ENCODE measurements at regions not wholly inside any gene's neighbourhood (a gene's known extent, or its start where the extent isn't known, plus 50 kb on each side); places are given as distances from the start of the nearest gene placed in this dataset.
"Not testable (repeated sequence)": the region's sequence is repeated elsewhere in the genome, so short reads cannot be mapped to it uniquely, and the experiment has no call there.

GRCh38 chr12:107366322-107366721, 273.0 kb upstream of the CRY1 start:
- DNase-seq (ENCODE audit: extremely low read depth, low read depth, low spot score): no peak

GRCh38 chr12:107368586-107368985, 275.2 kb upstream of the CRY1 start:
- no peak for DNase-seq (ENCODE audit: extremely low read depth, low read depth, low spot score)

DNA sequence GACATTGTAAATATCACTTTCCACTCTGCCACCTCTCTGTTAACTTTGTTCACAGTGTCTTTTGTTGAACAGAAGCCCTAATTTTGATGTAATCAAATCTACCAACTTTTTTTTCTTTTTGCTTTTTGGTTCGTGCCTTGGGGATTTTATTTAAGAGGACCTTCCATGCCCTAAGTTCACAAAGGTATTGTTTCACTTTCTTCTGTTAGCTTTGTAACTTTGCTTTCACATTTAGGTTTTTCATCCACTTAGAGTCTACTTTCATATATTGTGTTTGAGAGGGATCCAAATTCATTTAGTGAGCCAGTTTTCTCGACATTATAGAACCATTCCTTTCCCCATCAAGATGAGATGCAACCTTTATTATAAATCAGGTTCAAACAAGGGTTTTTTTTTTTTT, 275.7 kb upstream of the CRY1 start:
- no peak for DNase-seq (ENCODE audit: extremely low read depth, low read depth, low spot score)

DNA sequence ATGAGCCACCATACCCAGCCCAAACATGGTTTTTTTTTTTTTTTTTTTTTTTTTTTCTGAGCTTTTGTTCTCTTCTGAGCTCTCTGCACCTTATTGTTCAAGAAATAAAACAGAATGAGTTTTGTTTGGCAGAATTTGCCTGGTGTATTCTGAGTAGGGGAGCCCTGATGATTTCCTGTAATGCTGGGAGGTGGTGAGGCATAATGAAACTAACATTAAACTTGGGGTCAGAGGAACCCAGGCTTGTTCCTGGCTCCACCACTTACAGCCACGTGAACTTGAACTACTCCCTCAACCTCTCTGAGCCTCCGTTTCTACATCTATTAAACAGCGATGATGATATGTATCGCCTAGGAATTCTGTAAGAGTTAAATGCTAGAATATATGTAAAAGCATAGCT, 276.3 kb upstream of the CRY1 start:
- DNase-seq (ENCODE audit: extremely low read depth, low read depth, low spot score): no peak

GRCh38 chr12:107372229-107372658, 278.9 kb upstream of the CRY1 start:
- DNase-seq (ENCODE audit: extremely low read depth, low read depth, low spot score): no peak

- DNase-seq (ENCODE audit: extremely low read depth, low read depth, low spot score): no peak
Observed at GRCh38 chr12:107373238-107373809, 280.0 kb upstream of the CRY1 start.

DNA sequence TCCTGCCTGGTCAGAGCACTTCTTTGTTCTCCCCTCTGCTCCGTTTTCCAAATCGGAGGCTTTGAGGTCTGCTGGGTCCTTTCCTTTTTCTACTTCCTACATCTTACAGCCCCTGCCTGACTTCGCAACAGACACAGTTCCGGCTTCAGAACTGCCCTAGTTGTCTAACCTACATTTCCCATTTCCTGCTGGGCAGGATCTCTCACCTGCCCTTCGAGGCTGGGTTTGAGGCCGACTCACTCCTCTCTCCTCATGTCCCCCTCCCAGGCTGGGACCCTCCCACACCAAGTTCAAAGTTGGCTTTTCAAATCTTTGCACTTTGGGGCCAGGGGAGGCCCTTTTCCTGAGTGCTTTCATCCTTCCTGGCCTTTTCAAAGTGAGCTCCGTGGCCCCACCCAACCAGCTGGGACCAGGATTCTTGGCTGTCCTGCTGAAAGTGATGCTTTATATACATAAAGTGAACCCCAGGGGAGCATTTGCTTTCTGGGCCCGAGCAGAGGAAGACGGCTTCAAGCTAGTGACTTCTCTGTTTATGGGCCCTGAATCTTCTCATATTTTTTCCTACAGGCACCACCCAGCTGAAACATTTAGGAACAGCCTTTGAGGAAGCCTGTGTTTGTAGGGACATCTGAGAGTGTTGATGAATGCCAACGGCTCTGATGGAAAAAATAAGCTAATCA, 281.0 kb upstream of the CRY1 start:
- no peak for DNase-seq (ENCODE audit: extremely low read depth, low read depth, low spot score)

GRCh38 chr12:107375231-107375630, 281.9 kb upstream of the CRY1 start:
- no peak for DNase-seq (ENCODE audit: extremely low read depth, low read depth, low spot score)

DNA sequence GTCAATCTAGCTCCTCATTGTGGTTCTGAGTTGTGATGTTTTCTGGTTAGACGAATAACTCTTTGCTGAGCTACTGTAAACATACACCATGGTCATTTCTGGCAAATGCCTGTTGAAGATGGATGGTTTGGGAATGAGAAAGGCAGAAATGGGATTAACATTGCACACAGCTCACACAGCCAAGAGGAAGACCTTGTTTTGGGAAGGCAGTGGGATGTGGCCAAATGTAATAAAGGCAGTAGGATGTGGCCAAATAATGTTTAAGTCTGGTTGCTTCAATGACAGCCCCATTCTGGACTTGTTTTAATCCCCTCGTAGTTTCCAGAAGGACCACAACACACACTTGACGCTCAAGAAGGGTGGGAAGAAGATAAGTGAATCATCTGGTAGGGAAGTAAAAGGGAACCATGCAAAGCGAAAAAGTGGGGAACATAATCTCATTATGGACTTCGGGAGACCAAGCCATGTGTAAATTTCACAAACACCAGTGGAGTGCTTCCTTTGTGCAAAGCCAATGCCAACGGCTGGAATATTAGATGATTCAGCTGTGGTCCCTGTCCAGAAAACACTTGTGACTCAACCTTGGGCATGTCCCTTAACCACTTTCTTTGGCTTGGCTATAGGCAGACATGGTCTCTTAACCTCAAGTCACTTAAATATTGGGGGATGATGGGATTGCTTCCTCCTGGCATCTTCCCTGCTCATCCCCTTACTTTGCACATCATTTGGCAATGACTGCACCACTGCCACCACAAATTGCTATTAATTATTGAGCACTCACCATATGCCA, 284.4 kb upstream of the CRY1 start:
- DNase-seq (ENCODE audit: extremely low read depth, low read depth, low spot score): no peak

DNA sequence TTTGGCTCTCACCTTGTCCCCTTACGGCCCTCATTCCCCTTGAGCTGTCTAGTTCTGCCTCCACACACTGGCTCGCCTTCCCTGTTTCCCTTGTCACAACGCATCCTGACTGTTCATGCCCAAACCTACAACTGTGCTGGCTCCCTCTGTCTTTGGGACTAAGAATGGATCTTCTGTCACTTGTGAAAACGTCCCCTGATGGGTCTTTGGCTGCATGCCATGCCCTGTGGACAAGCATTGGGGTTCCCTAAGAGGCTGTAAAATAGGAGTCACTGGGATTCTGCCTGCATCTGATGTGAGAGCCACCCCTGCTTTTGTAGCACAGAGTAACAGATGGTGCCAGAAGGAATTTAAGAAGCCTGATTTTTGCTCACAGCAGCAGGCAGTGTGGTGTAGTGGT, 285.3 kb upstream of the CRY1 start:
- DNase-seq (ENCODE audit: extremely low read depth, low read depth, low spot score): no peak

GRCh38 chr12:107379142-107379851, 285.9 kb upstream of the CRY1 start:
- DNase-seq (ENCODE audit: extremely low read depth, low read depth, low spot score): not testable (repeated sequence)

GRCh38 chr12:107379852-107380567, 286.7 kb upstream of the CRY1 start:
- DNase-seq (ENCODE audit: extremely low read depth, low read depth, low spot score): no peak

GRCh38 chr12:107384645-107385044, 291.3 kb upstream of the CRY1 start:
- no peak for DNase-seq (ENCODE audit: extremely low read depth, low read depth, low spot score)

DNA sequence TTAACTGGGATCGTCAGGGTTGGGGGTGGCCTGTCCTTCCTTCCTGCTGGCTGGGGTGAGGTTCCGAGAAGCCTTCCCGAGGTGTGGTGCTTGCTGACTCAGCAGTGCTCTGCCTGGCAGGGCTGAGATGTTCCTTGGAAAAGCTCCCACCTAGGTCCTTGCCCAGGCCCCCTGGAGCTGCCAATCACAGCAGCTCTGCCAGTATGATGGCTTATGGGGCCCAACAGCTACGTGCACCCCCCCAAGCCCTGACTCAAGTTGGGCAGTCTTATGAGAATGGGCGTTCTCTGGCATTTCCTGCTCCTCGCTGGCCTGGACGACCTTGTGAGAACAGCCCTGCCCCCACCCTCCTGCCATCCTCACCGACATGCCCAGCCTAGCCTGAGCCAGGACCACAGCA, 292.2 kb upstream of the CRY1 start:
- no peak for DNase-seq (ENCODE audit: extremely low read depth, low read depth, low spot score)

DNA sequence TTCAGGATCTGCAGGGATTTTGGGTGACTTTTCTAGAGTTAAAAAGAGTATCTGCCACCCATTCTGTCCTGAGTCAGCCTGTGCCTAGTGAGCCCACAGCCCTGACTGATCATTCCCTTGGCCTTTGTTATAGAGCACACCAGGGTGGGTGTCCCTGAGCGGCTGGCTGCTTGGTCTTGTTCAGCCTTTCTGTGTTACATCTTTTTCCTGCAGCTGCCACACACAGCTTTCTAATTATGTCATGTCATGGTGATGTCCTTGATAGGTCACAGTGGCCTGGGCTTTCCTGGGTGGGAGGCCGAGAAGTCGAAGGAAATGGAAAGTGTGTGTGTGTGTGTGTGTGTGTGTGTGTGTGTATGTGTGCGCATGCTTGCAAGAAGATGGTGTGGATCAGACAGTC, 293.2 kb upstream of the CRY1 start:
- no peak for DNase-seq (ENCODE audit: extremely low read depth, low read depth, low spot score)

DNA sequence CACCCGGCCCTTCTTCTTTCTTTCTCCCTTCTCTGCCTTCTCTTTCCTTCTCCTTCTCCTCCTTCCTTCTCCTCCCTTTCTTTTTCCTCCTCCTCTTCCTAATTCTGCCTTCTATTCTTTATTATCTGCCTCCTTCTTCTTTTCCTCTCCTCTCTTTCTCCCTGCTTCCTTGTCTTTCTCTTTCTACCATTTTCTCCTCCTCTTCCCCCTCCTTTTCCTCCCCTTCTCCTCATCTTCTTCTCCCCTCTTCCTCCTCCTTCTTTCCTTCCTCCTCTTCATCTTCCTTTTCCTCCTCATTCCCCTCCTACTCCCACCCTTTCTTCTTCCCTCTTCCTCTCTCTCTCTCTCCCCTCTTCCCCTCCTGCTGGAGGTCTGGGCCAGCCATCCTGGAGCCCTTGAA, 294.9 kb upstream of the CRY1 start:
- DNase-seq (ENCODE audit: extremely low read depth, low read depth, low spot score): no peak

GRCh38 chr12:107390414-107390813, 295.2 kb upstream of the PWP1 start:
- no peak for DNase-seq (ENCODE audit: extremely low read depth, low read depth, low spot score)

GRCh38 chr12:107393043-107393717, 292.4 kb upstream of the PWP1 start:
- no peak for DNase-seq (ENCODE audit: extremely low read depth, low read depth, low spot score)

- DNase-seq (ENCODE audit: extremely low read depth, low read depth, low spot score): no peak
Observed at GRCh38 chr12:107394693-107395092, 290.9 kb upstream of the PWP1 start.

DNA sequence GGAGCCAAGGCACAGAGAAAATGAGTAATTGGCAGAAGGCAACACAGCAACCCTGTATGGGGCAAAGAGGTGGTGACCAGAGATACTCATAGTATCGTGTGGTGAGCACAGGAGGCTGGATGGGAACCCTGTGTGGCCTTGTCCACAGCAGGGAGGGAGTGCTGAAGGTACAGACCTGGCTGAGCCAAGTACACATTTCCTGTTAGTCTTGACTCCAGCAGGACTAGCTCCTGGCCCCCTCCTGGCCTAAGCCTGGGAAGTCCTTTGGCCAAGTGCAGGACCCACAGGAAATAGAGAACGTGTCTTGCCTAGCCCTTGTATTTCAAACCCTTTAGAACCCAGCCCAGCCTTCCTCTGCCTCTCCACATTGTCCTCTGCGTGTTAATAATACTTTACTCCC, 289.8 kb upstream of the PWP1 start:
- DNase-seq (ENCODE audit: extremely low read depth, low read depth, low spot score): no peak
